ENCODE measurements at regions not wholly inside any gene's neighbourhood (a gene's known extent, or its start where the extent isn't known, plus 50 kb on each side); places are given as distances from the start of the nearest gene placed in this dataset.

GRCh38 chr3:30496066-30496966 is 110.1 kb upstream of the TGFBR2 start:
- no peaks in the 10 kb centered on the region for H3K36me3 ChIP-seq
- no peak overlapping the region for H3K4me3 ChIP-seq
- no peaks in the 10 kb centered on the region for H3K27me3 ChIP-seq
- TF ChIP-seq POLR2A (IDR thresholded peaks at IDR 0.05) = no peak
- H3K4me1 ChIP-seq = peaks cover 0 to 31% (median 0%) of the 10 kb centered on the region in 4 donors
- H3K27ac ChIP-seq = peak overlapping the region; percentile 55 to 85 (median 59)
- no peaks in the 10 kb centered on the region for H3K9me3 ChIP-seq
- DNase-seq = no peak

DNA sequence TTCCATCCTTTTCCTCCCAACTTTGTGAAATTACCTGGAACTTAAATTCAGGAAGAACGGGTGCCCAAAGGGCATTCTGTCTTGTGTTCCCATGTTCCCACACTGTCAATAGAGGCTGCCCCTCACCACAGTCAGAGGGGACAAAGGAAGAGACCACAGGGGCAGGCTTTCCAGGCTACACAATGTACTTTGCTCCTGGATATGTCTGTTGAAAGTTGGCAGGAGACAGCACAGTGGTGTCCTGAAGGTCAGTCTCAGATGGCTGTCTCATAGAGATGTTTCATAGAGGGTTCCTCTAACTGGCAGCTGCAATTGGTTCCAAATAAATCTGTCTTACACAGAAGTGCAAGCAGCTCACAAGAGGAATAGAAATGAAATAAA is 107.8 kb upstream of the TGFBR2 start:
- no peak for TF ChIP-seq POLR2A (IDR thresholded peaks at IDR 0.05)
- TF ChIP-seq, protein P1, sequence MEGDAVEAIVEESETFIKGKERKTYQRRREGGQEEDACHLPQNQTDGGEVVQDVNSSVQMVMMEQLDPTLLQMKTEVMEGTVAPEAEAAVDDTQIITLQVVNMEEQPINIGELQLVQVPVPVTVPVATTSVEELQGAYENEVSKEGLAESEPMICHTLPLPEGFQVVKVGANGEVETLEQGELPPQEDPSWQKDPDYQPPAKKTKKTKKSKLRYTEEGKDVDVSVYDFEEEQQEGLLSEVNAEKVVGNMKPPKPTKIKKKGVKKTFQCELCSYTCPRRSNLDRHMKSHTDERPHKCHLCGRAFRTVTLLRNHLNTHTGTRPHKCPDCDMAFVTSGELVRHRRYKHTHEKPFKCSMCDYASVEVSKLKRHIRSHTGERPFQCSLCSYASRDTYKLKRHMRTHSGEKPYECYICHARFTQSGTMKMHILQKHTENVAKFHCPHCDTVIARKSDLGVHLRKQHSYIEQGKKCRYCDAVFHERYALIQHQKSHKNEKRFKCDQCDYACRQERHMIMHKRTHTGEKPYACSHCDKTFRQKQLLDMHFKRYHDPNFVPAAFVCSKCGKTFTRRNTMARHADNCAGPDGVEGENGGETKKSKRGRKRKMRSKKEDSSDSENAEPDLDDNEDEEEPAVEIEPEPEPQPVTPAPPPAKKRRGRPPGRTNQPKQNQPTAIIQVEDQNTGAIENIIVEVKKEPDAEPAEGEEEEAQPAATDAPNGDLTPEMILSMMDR (IDR thresholded peaks at IDR 0.05) = no peak
- peaks cover 0 to 23% (median 6%) of the 10 kb centered on the region in 4 donors for H3K4me1 ChIP-seq
- peak overlapping the region in 1 of 4 donors; percentile 85 for H3K27ac ChIP-seq
- no peaks in the 10 kb centered on the region for H3K27me3 ChIP-seq
- no peak overlapping the region for H3K4me3 ChIP-seq
- no peaks in the 10 kb centered on the region for H3K9me3 ChIP-seq
- H3K36me3 ChIP-seq = no peaks in the 10 kb centered on the region
- DNase-seq = no peak

- no peak for TF ChIP-seq POLR2A (IDR thresholded peaks at IDR 0.05)
- TF ChIP-seq, protein P1 (IDR thresholded peaks at IDR 0.05) = no peak
- no peaks in the 10 kb centered on the region for H3K27me3 ChIP-seq
- H3K36me3 ChIP-seq = no peaks in the 10 kb centered on the region
- H3K4me3 ChIP-seq = no peak overlapping the region
- no peak for DNase-seq
- peaks cover 0 to 15% (median 8%) of the 10 kb centered on the region in 4 donors for H3K4me1 ChIP-seq
- no peaks in the 10 kb centered on the region for H3K9me3 ChIP-seq
- H3K27ac ChIP-seq = peak overlapping the region in 1 of 4 donors; percentile 64
Observed at GRCh38 chr3:30500666-30501399, 105.6 kb upstream of the TGFBR2 start.

DNA sequence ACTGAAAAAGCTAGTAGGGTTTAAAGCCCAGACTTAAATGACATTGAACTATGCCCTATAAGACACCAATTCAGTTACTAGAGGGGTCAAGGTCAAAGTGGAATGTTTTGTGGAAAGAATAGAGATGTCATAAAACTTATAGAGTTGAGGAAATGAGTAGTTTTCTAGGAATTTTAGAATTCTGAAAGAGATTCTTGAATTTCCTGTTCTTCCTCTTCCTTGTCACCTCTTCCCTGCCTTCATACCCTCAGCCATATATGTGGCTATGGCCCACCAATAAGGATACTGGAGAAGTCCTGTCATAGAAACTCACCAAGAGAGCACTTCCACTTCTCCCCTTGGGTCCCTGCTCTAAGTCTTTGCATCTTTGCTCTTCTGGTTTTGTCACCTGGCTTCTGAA is 104.9 kb upstream of the TGFBR2 start:
- DNase-seq = no peak
- Histone ChIP-seq H3K4me1 (peaks cover 0 to 15% (median 6%) of the 10 kb centered on the region in 4 donors), H3K4me3 (no peak overlapping the region), H3K9me3 (no peaks in the 10 kb centered on the region), H3K36me3 (no peaks in the 10 kb centered on the region), H3K27ac (peak overlapping the region in 1 of 4 donors; percentile 64), H3K27me3 (no peaks in the 10 kb centered on the region)
- TF ChIP-seq POLR2A (IDR thresholded peaks at IDR 0.05) = no peak
- TF ChIP-seq, protein P1 (IDR thresholded peaks at IDR 0.05) = no peak

DNA sequence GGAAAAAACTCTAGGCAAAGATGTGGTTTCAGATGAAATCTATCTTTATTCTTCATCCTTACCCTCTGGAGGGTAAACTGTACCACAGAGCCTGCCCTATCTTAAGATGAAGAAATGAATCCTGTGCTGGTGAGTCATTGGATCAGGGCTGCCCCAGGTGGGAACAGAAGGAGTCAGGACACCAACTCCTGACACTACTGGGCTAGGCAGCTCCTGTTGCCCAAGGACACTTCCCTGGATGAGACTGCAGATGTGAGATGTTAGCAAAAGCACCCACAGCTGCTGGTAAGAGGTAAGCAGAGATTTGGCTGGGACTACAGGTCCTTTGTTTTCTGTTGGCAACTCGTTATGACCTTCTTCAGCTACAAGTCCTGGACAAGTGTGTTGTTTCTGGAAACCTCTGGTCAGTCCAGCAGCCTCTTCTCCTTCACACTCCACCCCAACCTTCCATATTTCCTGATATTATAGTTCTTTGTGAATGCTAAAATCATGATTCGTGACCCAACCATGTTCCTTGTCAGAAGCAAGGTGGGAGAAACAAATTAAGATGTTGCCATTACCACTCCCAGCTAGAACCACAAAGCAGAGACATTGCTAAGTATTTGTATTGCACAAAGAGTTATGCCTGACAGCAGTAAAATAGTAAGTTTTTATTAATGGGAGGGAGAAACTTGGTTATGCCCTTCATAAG is 104.2 kb upstream of the TGFBR2 start:
- TF ChIP-seq POLR2A (IDR thresholded peaks at IDR 0.05) = no peak
- TF ChIP-seq, protein P1 (IDR thresholded peaks at IDR 0.05) = no peak
- H3K36me3 ChIP-seq = no peaks in the 10 kb centered on the region
- H3K4me3 ChIP-seq = no peak overlapping the region
- peaks cover 0 to 15% (median 3%) of the 10 kb centered on the region in 4 donors for H3K4me1 ChIP-seq
- DNase-seq = no peak
- H3K9me3 ChIP-seq = no peaks in the 10 kb centered on the region
- no peaks in the 10 kb centered on the region for H3K27me3 ChIP-seq
- peak overlapping the region in 2 of 4 donors; percentile 29 to 64 for H3K27ac ChIP-seq

Data from Peyer's patch (tissue), 4 donors.